ENCODE measurements at regions not wholly inside any gene's neighbourhood (a gene's known extent, or its start where the extent isn't known, plus 50 kb on each side); places are given as distances from the start of the nearest gene placed in this dataset.

DNA sequence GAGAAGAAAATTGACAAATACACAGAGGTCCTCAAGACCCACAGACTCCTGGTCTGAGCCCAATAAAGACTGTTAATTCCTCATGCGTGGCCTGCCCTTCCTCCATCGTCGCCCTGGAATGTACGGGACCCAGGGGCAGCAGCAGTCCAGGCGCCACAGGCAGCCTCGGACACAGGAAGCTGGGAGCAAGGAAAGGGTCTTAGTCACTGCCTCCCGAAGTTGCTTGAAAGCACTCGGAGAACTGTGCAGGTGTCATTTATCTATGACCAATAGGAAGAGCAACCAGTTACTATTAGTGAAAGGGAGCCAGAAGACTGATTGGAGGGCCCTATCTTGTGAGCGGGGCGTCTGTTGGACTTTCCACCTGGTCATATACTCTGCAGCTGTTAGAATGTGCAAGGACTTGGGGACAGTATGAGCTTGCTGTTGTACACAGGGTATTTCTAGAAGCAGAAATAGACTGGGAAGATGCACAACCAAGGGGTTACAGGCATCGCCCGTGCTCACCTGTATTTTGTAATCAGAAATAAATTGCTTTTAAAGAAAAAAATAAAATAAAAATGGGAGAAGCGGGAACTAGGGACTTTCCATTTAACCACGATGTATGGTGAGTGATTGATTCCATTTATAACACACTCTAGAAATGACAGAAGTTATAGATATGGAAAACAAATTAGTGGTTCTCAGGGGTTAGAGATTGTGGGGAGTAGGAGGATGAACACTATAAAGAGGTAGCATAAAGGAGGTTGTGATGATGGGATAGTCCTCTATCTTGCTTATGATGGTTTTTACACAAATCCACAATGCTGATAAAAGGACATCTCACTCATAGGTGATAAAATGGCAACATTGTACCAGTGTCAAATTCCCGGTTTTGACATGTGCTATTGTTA, 244.7 kb downstream of the MRPL39 start:
- no peak overlapping the region for H3K4me3 ChIP-seq (ENCODE audit: low read length)
- no peaks in the 10 kb centered on the region for H3K9me3 ChIP-seq (ENCODE audit: control insufficient read depth, insufficient read depth, low read length)
- intact Hi-C loops (cut with micrococcal nuclease), result no loop called here
- ATAC-seq (no peak), DNase-seq (no peak)
- no peak overlapping the region for H3K27ac Mint-ChIP-seq
- H3K27ac ChIP-seq (ENCODE audit: low read length), result no peak overlapping the region
- no peaks in the 10 kb centered on the region for H3K36me3 Mint-ChIP-seq
- H3K4me3 Mint-ChIP-seq, result no peak overlapping the region
- no peaks in the 10 kb centered on the region for H3K4me1 Mint-ChIP-seq
- H3K27me3 ChIP-seq (ENCODE audit: control insufficient read depth, insufficient read depth, low read length), result no peaks in the 10 kb centered on the region
- H3K4me1 ChIP-seq (ENCODE audit: control insufficient read depth, insufficient read depth, low read length), result no peaks in the 10 kb centered on the region
- no peaks in the 10 kb centered on the region for H3K27me3 Mint-ChIP-seq (ENCODE audit: low read depth in 2 of 2)
- TF ChIP-seq, protein P1, sequence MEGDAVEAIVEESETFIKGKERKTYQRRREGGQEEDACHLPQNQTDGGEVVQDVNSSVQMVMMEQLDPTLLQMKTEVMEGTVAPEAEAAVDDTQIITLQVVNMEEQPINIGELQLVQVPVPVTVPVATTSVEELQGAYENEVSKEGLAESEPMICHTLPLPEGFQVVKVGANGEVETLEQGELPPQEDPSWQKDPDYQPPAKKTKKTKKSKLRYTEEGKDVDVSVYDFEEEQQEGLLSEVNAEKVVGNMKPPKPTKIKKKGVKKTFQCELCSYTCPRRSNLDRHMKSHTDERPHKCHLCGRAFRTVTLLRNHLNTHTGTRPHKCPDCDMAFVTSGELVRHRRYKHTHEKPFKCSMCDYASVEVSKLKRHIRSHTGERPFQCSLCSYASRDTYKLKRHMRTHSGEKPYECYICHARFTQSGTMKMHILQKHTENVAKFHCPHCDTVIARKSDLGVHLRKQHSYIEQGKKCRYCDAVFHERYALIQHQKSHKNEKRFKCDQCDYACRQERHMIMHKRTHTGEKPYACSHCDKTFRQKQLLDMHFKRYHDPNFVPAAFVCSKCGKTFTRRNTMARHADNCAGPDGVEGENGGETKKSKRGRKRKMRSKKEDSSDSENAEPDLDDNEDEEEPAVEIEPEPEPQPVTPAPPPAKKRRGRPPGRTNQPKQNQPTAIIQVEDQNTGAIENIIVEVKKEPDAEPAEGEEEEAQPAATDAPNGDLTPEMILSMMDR (IDR thresholded peaks at IDR 0.05), result no peak
- H3K9me3 Mint-ChIP-seq, result peaks cover 0 to 5% of the 10 kb centered on the region in 2 donors
- no peaks in the 10 kb centered on the region for H3K36me3 ChIP-seq (ENCODE audit: control insufficient read depth, insufficient read depth, low read length)
- 90% methylated on average over 11 of the region's 15 CpGs for WGBS (ENCODE audit: insufficient coverage)

GRCh38 chr21:25361765-25362164, 245.5 kb downstream of the MRPL39 start:
- no peak overlapping the region for H3K4me3 Mint-ChIP-seq
- DNase-seq (no peak), ATAC-seq (no peak)
- no peaks in the 10 kb centered on the region for H3K36me3 Mint-ChIP-seq
- Histone ChIP-seq H3K27ac (ENCODE audit: low read length) (no peak overlapping the region), H3K9me3 (ENCODE audit: control insufficient read depth, insufficient read depth, low read length) (no peaks in the 10 kb centered on the region), H3K4me1 (ENCODE audit: control insufficient read depth, insufficient read depth, low read length) (no peaks in the 10 kb centered on the region), H3K27me3 (ENCODE audit: control insufficient read depth, insufficient read depth, low read length) (no peaks in the 10 kb centered on the region), H3K36me3 (ENCODE audit: control insufficient read depth, insufficient read depth, low read length) (no peaks in the 10 kb centered on the region), H3K4me3 (ENCODE audit: low read length) (no peak overlapping the region)
- H3K27me3 Mint-ChIP-seq (ENCODE audit: low read depth in 2 of 2), result no peaks in the 10 kb centered on the region
- H3K4me1 Mint-ChIP-seq, result no peaks in the 10 kb centered on the region
- no peak overlapping the region for H3K27ac Mint-ChIP-seq
- TF ChIP-seq, protein P1 (IDR thresholded peaks at IDR 0.05), result no peak
- H3K9me3 Mint-ChIP-seq, result peaks cover 0 to 5% of the 10 kb centered on the region in 2 donors
- intact Hi-C loops (cut with micrococcal nuclease), result no loop called here
- WGBS (ENCODE audit: insufficient coverage), result 96% methylated on average over 25 of the region's 28 CpGs

DNA sequence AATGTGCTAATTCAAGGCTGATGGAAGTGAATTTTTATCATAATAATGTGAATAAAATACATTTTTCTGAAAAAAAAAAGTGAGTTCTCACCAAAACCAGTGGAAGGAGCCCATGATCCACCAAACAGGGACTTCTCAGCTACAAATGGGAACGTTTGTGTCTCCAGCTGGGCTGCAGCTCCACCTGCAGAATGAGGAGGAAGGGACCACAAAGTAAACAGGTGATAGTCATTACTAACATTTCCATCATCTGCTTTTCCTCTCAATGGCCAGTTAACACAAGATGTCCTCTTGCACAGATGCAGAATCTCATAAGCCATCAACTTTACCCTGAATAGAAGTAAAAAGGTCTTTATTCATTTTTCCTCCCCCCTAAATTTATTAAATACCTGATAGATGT, 246.2 kb downstream of the MRPL39 start:
- Histone ChIP-seq H3K9me3 (ENCODE audit: control insufficient read depth, insufficient read depth, low read length) (no peaks in the 10 kb centered on the region), H3K4me3 (ENCODE audit: low read length) (no peak overlapping the region), H3K4me1 (ENCODE audit: control insufficient read depth, insufficient read depth, low read length) (no peaks in the 10 kb centered on the region), H3K27ac (ENCODE audit: low read length) (no peak overlapping the region), H3K27me3 (ENCODE audit: control insufficient read depth, insufficient read depth, low read length) (no peaks in the 10 kb centered on the region), H3K36me3 (ENCODE audit: control insufficient read depth, insufficient read depth, low read length) (no peaks in the 10 kb centered on the region)
- Mint-ChIP-seq H3K27me3 (ENCODE audit: low read depth in 2 of 2) (no peaks in the 10 kb centered on the region), H3K27ac (no peak overlapping the region), H3K4me1 (no peaks in the 10 kb centered on the region), H3K4me3 (no peak overlapping the region), H3K36me3 (no peaks in the 10 kb centered on the region), H3K9me3 (peaks cover 0 to 5% of the 10 kb centered on the region in 2 donors)
- DNase-seq, result no peak
- no peak for ATAC-seq
- TF ChIP-seq, protein P1 (IDR thresholded peaks at IDR 0.05), result no peak
- intact Hi-C loops (cut with micrococcal nuclease), result no loop called here
- WGBS (ENCODE audit: insufficient coverage), result 50% methylated on average over 1 of the region's 1 CpG

GRCh38 chr21:25360593-25360992, 246.7 kb downstream of the MRPL39 start:
- H3K27ac Mint-ChIP-seq, result no peak overlapping the region
- no peaks in the 10 kb centered on the region for H3K4me1 Mint-ChIP-seq
- no peaks in the 10 kb centered on the region for H3K27me3 ChIP-seq (ENCODE audit: control insufficient read depth, insufficient read depth, low read length)
- H3K4me3 Mint-ChIP-seq, result no peak overlapping the region
- ATAC-seq, result no peak
- WGBS (ENCODE audit: insufficient coverage), result 91% methylated on average over 2 of the region's 2 CpGs
- H3K36me3 Mint-ChIP-seq, result no peaks in the 10 kb centered on the region
- intact Hi-C loops (cut with micrococcal nuclease), result no loop called here
- H3K9me3 ChIP-seq (ENCODE audit: control insufficient read depth, insufficient read depth, low read length), result no peaks in the 10 kb centered on the region
- no peaks in the 10 kb centered on the region for H3K36me3 ChIP-seq (ENCODE audit: control insufficient read depth, insufficient read depth, low read length)
- no peak overlapping the region for H3K4me3 ChIP-seq (ENCODE audit: low read length)
- no peaks in the 10 kb centered on the region for H3K27me3 Mint-ChIP-seq (ENCODE audit: low read depth in 2 of 2)
- H3K27ac ChIP-seq (ENCODE audit: low read length), result no peak overlapping the region
- TF ChIP-seq, protein P1 (IDR thresholded peaks at IDR 0.05), result no peak
- H3K9me3 Mint-ChIP-seq, result peaks cover 0 to 5% of the 10 kb centered on the region in 2 donors
- DNase-seq, result no peak
- no peaks in the 10 kb centered on the region for H3K4me1 ChIP-seq (ENCODE audit: control insufficient read depth, insufficient read depth, low read length)

All from natural killer cell (primary cell).